HUES6 (cell line): ENCODE measurements at regions not wholly inside any gene's neighbourhood (a gene's known extent, or its start where the extent isn't known, plus 50 kb on each side); places are given as distances from the start of the nearest gene placed in this dataset.
A peak's percentile ranks its signal among the peaks of the same experiment; 100 is the strongest.

Experiments
- H3K27ac ChIP-seq: 2 replicates; pipeline ENCODE4 v1.7.0; 2013; ENCODE audit warnings: low read depth, mild to moderate bottlenecking, low read length, inconsistent platforms
- H3K27me3 ChIP-seq: 2 replicates; pipeline ENCODE4 v1.6.1; 2013; ENCODE audit warnings: low read length; ENCODE audit not compliant: control insufficient read depth, insufficient read depth
- H3K36me3 ChIP-seq: 2 replicates; pipeline ENCODE4 v1.6.1; 2013; ENCODE audit warnings: low read length; ENCODE audit not compliant: control insufficient read depth, insufficient read depth
- H3K4me1 ChIP-seq: 2 replicates; pipeline ENCODE4 v1.6.1; 2013; ENCODE audit warnings: low read length; ENCODE audit not compliant: control insufficient read depth, insufficient read depth
- H3K4me3 ChIP-seq: 2 replicates; pipeline ENCODE4 v1.5.1; 2013; ENCODE audit warnings: low read depth, low read length
- H3K9ac ChIP-seq: one replicate; pipeline ENCODE4 v1.6.1; 2013; ENCODE audit warnings: mild to moderate bottlenecking, low read length
- H3K9me3 ChIP-seq: 2 replicates; pipeline ENCODE4 v1.6.1; 2013; ENCODE audit warnings: low read depth, low read length; ENCODE audit not compliant: control insufficient read depth, insufficient read depth

DNA sequence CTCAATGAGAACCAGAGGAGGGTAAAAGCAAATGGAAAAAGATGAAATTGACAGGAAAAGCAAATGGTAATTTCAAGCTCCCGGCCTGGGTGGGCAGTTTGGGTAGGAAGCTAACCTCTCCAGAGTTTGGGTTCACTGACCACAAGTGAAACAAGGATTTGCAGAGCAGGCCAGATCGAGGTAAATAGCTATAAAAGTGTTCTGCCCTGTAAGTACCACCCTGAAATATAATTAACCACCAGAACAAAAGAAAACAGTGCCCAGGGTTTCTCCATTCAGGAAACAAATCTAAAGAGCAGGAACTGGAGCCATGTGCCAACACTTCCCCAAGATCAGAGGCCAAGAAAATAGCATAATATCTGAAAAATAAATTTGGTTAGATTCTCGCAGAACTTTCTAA, 276.7 kb upstream of the MEOX2 start:
- H3K4me3 ChIP-seq: no peak overlapping the region
- H3K27ac ChIP-seq: no peak overlapping the region
- no peaks in the 10 kb centered on the region for H3K4me1 ChIP-seq
- no peak overlapping the region for H3K9ac ChIP-seq
- H3K27me3 ChIP-seq: no peaks in the 10 kb centered on the region
- no peaks in the 10 kb centered on the region for H3K9me3 ChIP-seq
- H3K36me3 ChIP-seq: no peaks in the 10 kb centered on the region

GRCh38 chr7:15954671-15955354, 268.3 kb upstream of the MEOX2 start:
- no peaks in the 10 kb centered on the region for H3K27me3 ChIP-seq
- no peaks in the 10 kb centered on the region for H3K4me1 ChIP-seq
- H3K9ac ChIP-seq: no peak overlapping the region
- no peaks in the 10 kb centered on the region for H3K36me3 ChIP-seq
- H3K27ac ChIP-seq: no peak overlapping the region
- no peak overlapping the region for H3K4me3 ChIP-seq
- H3K9me3 ChIP-seq: no peaks in the 10 kb centered on the region

GRCh38 chr7:15950299-15950698, 263.8 kb upstream of the MEOX2 start:
- Histone ChIP-seq H3K9me3 (no peaks in the 10 kb centered on the region), H3K27ac (no peak overlapping the region), H3K9ac (no peak overlapping the region), H3K4me3 (no peak overlapping the region), H3K27me3 (no peaks in the 10 kb centered on the region), H3K4me1 (no peaks in the 10 kb centered on the region), H3K36me3 (no peaks in the 10 kb centered on the region)

- Histone ChIP-seq H3K9me3 (no peaks in the 10 kb centered on the region), H3K9ac (no peak overlapping the region), H3K4me3 (no peak overlapping the region), H3K36me3 (no peaks in the 10 kb centered on the region), H3K27me3 (no peaks in the 10 kb centered on the region), H3K4me1 (no peaks in the 10 kb centered on the region), H3K27ac (no peak overlapping the region)
These were observed 261.3 kb upstream of the MEOX2 start for GRCh38 chr7:15947754-15948153.

DNA sequence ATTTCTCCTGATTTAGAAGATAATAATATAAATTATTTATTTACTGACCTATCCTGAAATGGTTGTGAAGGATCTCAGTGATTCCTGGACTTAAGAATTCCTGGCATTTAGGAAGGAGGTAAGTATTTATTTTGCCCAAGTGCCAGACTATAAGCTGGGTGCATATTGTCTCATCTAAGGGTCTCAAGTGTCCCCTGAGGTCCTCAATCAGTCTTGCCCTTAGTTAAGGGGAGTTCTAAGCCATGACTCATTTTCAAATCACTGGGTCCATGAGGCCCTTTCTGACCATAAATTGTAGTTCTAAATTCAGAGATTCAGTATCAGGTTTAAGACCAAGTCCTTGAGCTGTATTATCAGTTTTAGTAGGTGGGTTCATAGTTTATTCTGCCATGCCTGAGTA, 251.6 kb upstream of the MEOX2 start:
- H3K9ac ChIP-seq: no peak overlapping the region

DNA sequence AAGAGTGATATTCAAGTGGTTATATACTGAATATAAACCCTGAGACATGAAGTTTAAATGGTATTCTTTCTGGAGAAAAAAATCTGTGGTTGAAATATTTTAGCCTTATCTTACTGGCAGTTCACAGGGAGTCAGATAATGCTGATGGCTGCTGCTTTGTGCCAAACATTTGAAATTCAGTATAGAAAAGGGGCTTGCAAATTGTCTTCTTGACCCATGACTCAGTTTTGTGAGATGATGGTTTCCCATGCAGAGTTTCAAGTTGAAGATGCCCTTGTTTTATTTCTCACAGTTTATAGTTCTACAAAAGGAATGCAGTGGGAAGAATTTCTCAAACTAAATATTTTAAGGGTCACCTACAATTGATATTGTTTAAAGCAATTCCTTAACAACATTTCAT, 251.1 kb upstream of the MEOX2 start:
- H3K36me3 ChIP-seq: no peaks in the 10 kb centered on the region
- H3K4me3 ChIP-seq: no peak overlapping the region
- no peaks in the 10 kb centered on the region for H3K9me3 ChIP-seq
- H3K9ac ChIP-seq: no peak overlapping the region
- no peaks in the 10 kb centered on the region for H3K27me3 ChIP-seq
- no peak overlapping the region for H3K27ac ChIP-seq
- H3K4me1 ChIP-seq: peaks cover 10% of the 10 kb centered on the region

More for the DNA sequence above, 251.6 kb upstream of the MEOX2 start:
- H3K4me3 ChIP-seq: no peak overlapping the region
- no peaks in the 10 kb centered on the region for H3K27me3 ChIP-seq
- no peaks in the 10 kb centered on the region for H3K36me3 ChIP-seq
- no peaks in the 10 kb centered on the region for H3K9me3 ChIP-seq
- H3K4me1 ChIP-seq: peaks cover 4% of the 10 kb centered on the region; the same call in 1 of the 2 replicates
- no peak overlapping the region for H3K27ac ChIP-seq

DNA sequence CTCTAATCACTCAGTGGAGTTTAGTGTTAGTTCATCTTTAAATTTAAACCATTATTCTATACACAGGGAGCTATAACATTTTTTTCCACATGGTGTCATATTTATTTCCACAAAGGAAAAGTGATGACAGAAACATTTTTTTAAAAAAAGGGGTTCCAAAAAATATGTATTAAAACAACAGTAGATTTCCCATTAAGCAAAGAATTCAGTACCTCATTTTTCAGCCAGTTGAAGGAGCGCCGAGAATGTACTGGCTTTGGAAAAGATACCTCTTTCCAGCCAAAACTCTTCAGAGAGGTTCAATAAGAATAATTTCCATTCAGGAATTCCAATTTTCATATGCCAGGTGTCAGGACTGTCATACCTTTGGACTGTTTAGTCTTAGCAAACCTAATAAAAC, 250.5 kb upstream of the MEOX2 start:
- Histone ChIP-seq H3K9ac (no peak overlapping the region), H3K4me3 (no peak overlapping the region), H3K27ac (no peak overlapping the region)

DNA sequence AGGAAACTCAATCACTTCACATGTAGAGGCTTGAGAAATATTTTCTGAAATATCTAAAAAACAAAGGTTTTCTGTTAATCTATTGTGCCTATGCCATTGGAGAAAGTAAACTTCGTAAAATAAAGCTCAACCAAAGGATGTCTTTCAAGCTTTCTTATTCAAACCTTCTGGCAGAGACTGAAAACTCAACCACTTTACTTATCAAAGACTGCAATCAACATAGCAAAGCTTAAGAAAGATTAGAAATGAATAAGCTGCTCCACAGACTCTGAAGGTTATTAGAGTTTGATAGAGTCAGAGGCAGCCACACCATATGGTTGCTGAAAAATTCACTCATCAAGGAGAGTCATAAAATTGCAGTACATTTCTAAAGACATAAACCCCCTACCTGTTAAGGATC, 245.8 kb upstream of the MEOX2 start:
- Histone ChIP-seq H3K9me3 (no peaks in the 10 kb centered on the region), H3K4me3 (peak overlapping the region; percentile 27; the same call in 1 of the 2 replicates), H3K36me3 (no peaks in the 10 kb centered on the region), H3K9ac (no peak overlapping the region), H3K4me1 (peaks cover 21% of the 10 kb centered on the region), H3K27ac (no peak overlapping the region; the same call in 1 of the 2 replicates), H3K27me3 (no peaks in the 10 kb centered on the region)

More for the DNA sequence above, 250.5 kb upstream of the MEOX2 start:
- Histone ChIP-seq H3K27me3 (no peaks in the 10 kb centered on the region), H3K4me1 (peaks cover 14% of the 10 kb centered on the region), H3K9me3 (no peaks in the 10 kb centered on the region), H3K36me3 (no peaks in the 10 kb centered on the region)

DNA sequence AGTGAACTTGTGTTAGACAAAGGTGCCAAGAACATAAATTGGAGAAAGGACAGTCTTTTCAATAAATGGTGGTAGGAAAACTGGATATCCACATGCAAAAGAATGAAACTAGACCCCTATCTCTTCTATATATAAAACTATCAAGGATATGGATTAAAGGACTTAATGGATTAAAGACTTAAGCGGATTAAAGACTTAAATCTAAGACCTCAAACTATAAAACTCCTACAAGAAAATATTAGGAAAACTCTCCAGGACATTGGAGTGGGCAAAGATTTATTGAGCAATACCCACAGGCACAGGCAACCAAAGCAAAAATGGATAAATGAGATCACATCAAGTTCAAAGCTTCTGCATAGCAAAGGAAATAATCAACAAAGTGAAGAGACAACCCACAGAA, 242.9 kb upstream of the MEOX2 start:
- H3K27me3 ChIP-seq: no peaks in the 10 kb centered on the region
- H3K4me1 ChIP-seq: peaks cover 21% of the 10 kb centered on the region
- no peak overlapping the region for H3K4me3 ChIP-seq
- H3K9me3 ChIP-seq: no peaks in the 10 kb centered on the region
- no peak overlapping the region for H3K9ac ChIP-seq
- H3K36me3 ChIP-seq: no peaks in the 10 kb centered on the region
- H3K27ac ChIP-seq: no peak overlapping the region

DNA sequence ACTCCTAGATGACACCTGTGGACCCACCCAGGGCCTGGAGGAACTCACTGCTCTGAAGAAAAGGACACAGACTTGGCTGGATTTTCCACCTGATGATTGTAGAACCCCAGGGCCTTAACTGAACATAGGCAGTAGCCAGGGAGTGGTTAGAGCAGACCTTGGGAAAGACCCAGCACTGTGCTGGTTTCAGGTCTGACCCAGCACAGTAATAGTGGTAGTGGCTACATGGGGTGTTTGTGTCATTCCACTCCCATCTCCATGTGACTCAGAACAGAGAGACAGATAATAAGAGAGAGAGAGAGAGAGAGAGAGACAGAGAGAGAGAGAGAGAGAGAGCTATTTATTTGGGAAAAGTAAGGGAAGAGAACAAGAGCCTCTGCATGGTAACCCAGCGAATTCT, 239.1 kb upstream of the MEOX2 start:
- Histone ChIP-seq H3K36me3 (no peaks in the 10 kb centered on the region), H3K4me1 (no peaks in the 10 kb centered on the region), H3K9ac (no peak overlapping the region), H3K27me3 (no peaks in the 10 kb centered on the region), H3K4me3 (no peak overlapping the region), H3K9me3 (no peaks in the 10 kb centered on the region), H3K27ac (no peak overlapping the region)

GRCh38 chr7:15924910-15925309, 238.4 kb upstream of the MEOX2 start:
- H3K9ac ChIP-seq: no peak overlapping the region
- H3K9me3 ChIP-seq: no peaks in the 10 kb centered on the region
- no peak overlapping the region for H3K4me3 ChIP-seq
- no peaks in the 10 kb centered on the region for H3K4me1 ChIP-seq
- H3K27me3 ChIP-seq: no peaks in the 10 kb centered on the region
- H3K27ac ChIP-seq: no peak overlapping the region
- no peaks in the 10 kb centered on the region for H3K36me3 ChIP-seq
